H9 (cell line): ENCODE measurements at regions not wholly inside any gene's neighbourhood (a gene's known extent, or its start where the extent isn't known, plus 50 kb on each side); places are given as distances from the start of the nearest gene placed in this dataset.

Experiments
- DNase-seq: peaks from one replicate; pipeline ENCODE4 v3.0.0-alpha.2; 2017
- H2AFZ ChIP-seq: one replicate; pipeline ENCODE4 v1.6.1; 2013; ENCODE audit warnings: mild to moderate bottlenecking, low read length, control low read depth, moderate library complexity
- H2AK5ac ChIP-seq: 2 replicates; pipeline ENCODE4 v1.6.1; 2013; ENCODE audit warnings: low read length, control low read depth, mixed read lengths; ENCODE audit not compliant: insufficient read length
- H2BK120ac ChIP-seq: one replicate; pipeline ENCODE4 v1.6.1; 2013; ENCODE audit warnings: low read depth, mild to moderate bottlenecking, low read length, control low read depth, inconsistent platforms; ENCODE audit not compliant: poor library complexity, severe bottlenecking
- H2BK12ac ChIP-seq: 2 replicates; pipeline ENCODE4 v1.6.1; 2013; ENCODE audit warnings: low read length, control low read depth, mixed read lengths, low read depth; ENCODE audit not compliant: insufficient read length
- H2BK15ac ChIP-seq: 2 replicates; pipeline ENCODE4 v1.6.1; 2013; ENCODE audit warnings: low read depth, low read length, control low read depth
- H2BK20ac ChIP-seq: one replicate; pipeline ENCODE4 v1.6.1; 2013; ENCODE audit warnings: low read depth, mild to moderate bottlenecking, low read length, control low read depth, inconsistent platforms; ENCODE audit not compliant: poor library complexity, severe bottlenecking
- H2BK5ac ChIP-seq: 2 replicates; pipeline ENCODE4 v1.6.1; 2013; ENCODE audit warnings: low read length, control low read depth, mixed read lengths; ENCODE audit not compliant: insufficient read length
- H3K14ac ChIP-seq: 2 replicates; pipeline ENCODE4 v1.6.1; 2013; ENCODE audit warnings: low read length, control low read depth; ENCODE audit not compliant: insufficient read depth
- H3K18ac ChIP-seq: 2 replicates; pipeline ENCODE4 v1.6.1; 2013; ENCODE audit warnings: low read depth, mild to moderate bottlenecking, mixed read lengths, low read length, control low read depth; ENCODE audit not compliant: insufficient read length
- H3K23ac ChIP-seq: 2 replicates; pipeline ENCODE4 v1.6.1; 2013; ENCODE audit warnings: low read length, control low read depth, mixed read lengths, low read depth; ENCODE audit not compliant: insufficient read length
- H3K23me2 ChIP-seq: 2 replicates; pipeline ENCODE4 v1.6.1; 2013; ENCODE audit warnings: low read depth, mild to moderate bottlenecking, mixed read lengths, low read length, control low read depth; ENCODE audit not compliant: insufficient read length, poor library complexity, severe bottlenecking
- H3K27ac ChIP-seq: 2 replicates; pipeline ENCODE4 v1.5.1; 2013; ENCODE audit warnings: low read length, control low read depth, mixed read lengths, low read depth; ENCODE audit not compliant: insufficient read length
- H3K27me3 ChIP-seq: 2 replicates; pipeline ENCODE4 v1.6.1; 2013; ENCODE audit warnings: low read length, control low read depth, inconsistent platforms; ENCODE audit not compliant: insufficient read depth
- H3K4ac ChIP-seq: 2 replicates; pipeline ENCODE4 v1.6.1; 2013; ENCODE audit warnings: low read depth, mild to moderate bottlenecking, control low read depth, inconsistent platforms, low read length, moderate library complexity
- H3K4me1 ChIP-seq: 2 replicates; pipeline ENCODE4 v1.6.1; 2013; ENCODE audit warnings: low read length, control low read depth, inconsistent platforms; ENCODE audit not compliant: insufficient read depth
- H3K4me2 ChIP-seq: 2 replicates; pipeline ENCODE4 v1.6.1; 2013; ENCODE audit warnings: low read length, control low read depth, mixed read lengths; ENCODE audit not compliant: insufficient read length, insufficient read depth
- H3K56ac ChIP-seq: 2 replicates; pipeline ENCODE4 v1.6.1; 2013; ENCODE audit warnings: low read depth, mild to moderate bottlenecking, mixed read lengths, low read length, control low read depth; ENCODE audit not compliant: insufficient read length
- H3K79me1 ChIP-seq: 2 replicates; pipeline ENCODE4 v1.6.1; 2013; ENCODE audit warnings: low read depth, mild to moderate bottlenecking, moderate library complexity, low read length, control low read depth, inconsistent platforms; ENCODE audit not compliant: insufficient read depth, poor library complexity, severe bottlenecking
- H3K79me2 ChIP-seq: 2 replicates; pipeline ENCODE4 v1.6.1; 2013; ENCODE audit warnings: low read length, control low read depth, inconsistent platforms; ENCODE audit not compliant: insufficient read depth
- H3K9ac ChIP-seq: 2 replicates; pipeline ENCODE4 v1.6.1; 2013; ENCODE audit warnings: low read length, control low read depth, mixed read lengths; ENCODE audit not compliant: insufficient read length; ENCODE audit errors: extremely low read depth
- H3K9me3 ChIP-seq: one replicate; pipeline ENCODE4 v1.6.1; 2013; ENCODE audit warnings: low read depth, low read length, inconsistent platforms; ENCODE audit not compliant: control insufficient read depth
- H3T11ph ChIP-seq: one replicate; pipeline ENCODE4 v1.6.1; 2013; ENCODE audit warnings: mild to moderate bottlenecking, low read length, control low read depth, inconsistent platforms
- H4K20me1 ChIP-seq: one replicate; pipeline ENCODE4 v1.6.1; 2013; ENCODE audit not compliant: control insufficient read depth, insufficient read length, insufficient read depth
- H4K5ac ChIP-seq: 2 replicates; pipeline ENCODE4 v1.6.1; 2013; ENCODE audit warnings: low read depth, mild to moderate bottlenecking, mixed read lengths, low read length, control low read depth; ENCODE audit not compliant: insufficient read length
- H4K8ac ChIP-seq: replicated peaks from 2 replicates; pipeline ENCODE4 v1.6.1; 2013; ENCODE audit warnings: low read length, control low read depth, mixed read lengths, low read depth; ENCODE audit not compliant: insufficient read length
- H4K91ac ChIP-seq: 2 replicates; pipeline ENCODE4 v1.6.1; 2013; ENCODE audit warnings: low read depth, mild to moderate bottlenecking, moderate library complexity, mixed read lengths, low read length, control low read depth; ENCODE audit not compliant: insufficient read length
- H3K27ac Mint-ChIP-seq, 3 experiments: 2 replicates in 2 of 3; 3 replicates in 1 of 3; pipeline ENCODE4 v1.8.0; 2020 to 2021; ENCODE audit warnings: mixed read lengths in 3 of 3, mild to moderate bottlenecking in 1 of 3, moderate library complexity in 1 of 3
- H3K27me3 Mint-ChIP-seq: 2 replicates; pipeline ENCODE4 v1.8.0; 2021; ENCODE audit warnings: low read depth, mild to moderate bottlenecking, moderate library complexity, mixed read lengths
- H3K36me3 Mint-ChIP-seq, 3 experiments: 2 replicates in 2 of 3; 3 replicates in 1 of 3; pipeline ENCODE4 v1.8.0; 2020 to 2021; ENCODE audit warnings: low read depth in 3 of 3, mixed read lengths in 3 of 3; ENCODE audit not compliant: insufficient read depth in 1 of 3
- H3K4me1 Mint-ChIP-seq, 2 experiments: 2 replicates each; pipeline ENCODE4 v1.8.0; 2020; ENCODE audit warnings: mixed read lengths in 2 of 2
- H3K4me3 Mint-ChIP-seq, 2 experiments: 2 replicates in 1 of 2; 3 replicates in 1 of 2; pipeline ENCODE4 v1.8.0; 2020 to 2021; ENCODE audit warnings: mild to moderate bottlenecking in 2 of 2, mixed read lengths in 2 of 2, moderate library complexity in 1 of 2
- H3K9me3 Mint-ChIP-seq, 2 experiments: 2 replicates in 1 of 2; 3 replicates in 1 of 2; pipeline ENCODE4 v1.8.0; 2020; ENCODE audit warnings: mild to moderate bottlenecking in 2 of 2, mixed read lengths in 2 of 2, moderate library complexity in 1 of 2
- CTCF ChIP-seq: fragments of 200-600 bp; sonication (generic); conservative IDR thresholded peaks from 3 replicates; pipeline ENCODE4 v1.8.0; 2021; ENCODE audit warnings: antibody characterized with exemption, mild to moderate bottlenecking
- WGBS: extraction: QIAGEN DNeasy Blood & Tissue Kit; methylation state at CpG from one replicate; pipeline ENCODE4 v1.1.7; 2013; ENCODE audit warnings: missing lambda C conversion rate, low lambda C conversion rate, mixed read lengths; ENCODE audit not compliant: insufficient read length; ENCODE audit errors: extremely low coverage; 5-methylcytosine and 5-hydroxymethylcytosine counted together

GRCh38 chr20:40257763-40258162 is 431.3 kb downstream of the MAFB start:
- Histone ChIP-seq H3T11ph (no peak overlapping the region), H3K27ac (no peak overlapping the region), H4K91ac (no peak overlapping the region), H2BK15ac (no peak overlapping the region), H3K9ac (no peak overlapping the region), H4K8ac (no peak overlapping the region), H3K4me2 (no peak overlapping the region), H3K9me3 (no peaks in the 10 kb centered on the region), H4K5ac (no peak overlapping the region), H3K23ac (no peak overlapping the region), H3K4ac (no peak overlapping the region), H3K18ac (no peak overlapping the region), H2AFZ (no peak overlapping the region), H3K79me2 (no peaks in the 10 kb centered on the region), H3K56ac (no peak overlapping the region), H2BK20ac (no peak overlapping the region), H2BK12ac (no peak overlapping the region), H3K4me1 (peaks cover 2% of the 10 kb centered on the region; the same call in 1 of the 2 replicates), H3K27me3 (no peaks in the 10 kb centered on the region), H2BK5ac (no peak overlapping the region), H3K79me1 (no peaks in the 10 kb centered on the region), H2AK5ac (no peak overlapping the region), H3K23me2 (no peaks in the 10 kb centered on the region), H3K14ac (no peak overlapping the region), H2BK120ac (no peak overlapping the region), H4K20me1 (peaks cover 2% of the 10 kb centered on the region)
- H3K4me1 Mint-ChIP-seq: peaks cover under 1% of the 10 kb centered on the region in 2 experiments; a peak in 3 of 4 replicates
- no peaks in the 10 kb centered on the region for H3K27me3 Mint-ChIP-seq
- DNase-seq: no peak
- no peak for TF ChIP-seq CTCF
- no peaks in the 10 kb centered on the region for H3K9me3 Mint-ChIP-seq
- H3K4me3 Mint-ChIP-seq: no peak overlapping the region
- 0 out of 7 replicates have a peak overlapping the region, but pooled peaks of 1 of the 3 experiments have one; percentile 37 for H3K27ac Mint-ChIP-seq
- peaks cover 0 to 3% (median 3%) of the 10 kb centered on the region in 3 experiments; a peak in 4 of 7 replicates for H3K36me3 Mint-ChIP-seq
- WGBS: no CpG with 5 or more reads among the region's 2 CpGs
